AG10803 (cell line): ENCODE measurements at regions not wholly inside any gene's neighbourhood (a gene's known extent, or its start where the extent isn't known, plus 50 kb on each side); places are given as distances from the start of the nearest gene placed in this dataset.
A peak's percentile ranks its signal among the peaks of the same experiment; 100 is the strongest.

Source experiments
- DNase-seq: peaks from one replicate; pipeline ENCODE4 v3.0.0; 2010; ENCODE audit warnings: low read depth
- H3K4me3 ChIP-seq: 2 replicates; pipeline ENCODE4 v1.5.1; 2011; ENCODE audit warnings: mild to moderate bottlenecking, low read length, control low read depth
- TF ChIP-seq, protein P1 (sequence below): conservative IDR thresholded peaks from 2 replicates; pipeline ENCODE4 v1.5.1; 2011; ENCODE audit warnings: mild to moderate bottlenecking, low read length, control low read depth, inconsistent platforms

DNA sequence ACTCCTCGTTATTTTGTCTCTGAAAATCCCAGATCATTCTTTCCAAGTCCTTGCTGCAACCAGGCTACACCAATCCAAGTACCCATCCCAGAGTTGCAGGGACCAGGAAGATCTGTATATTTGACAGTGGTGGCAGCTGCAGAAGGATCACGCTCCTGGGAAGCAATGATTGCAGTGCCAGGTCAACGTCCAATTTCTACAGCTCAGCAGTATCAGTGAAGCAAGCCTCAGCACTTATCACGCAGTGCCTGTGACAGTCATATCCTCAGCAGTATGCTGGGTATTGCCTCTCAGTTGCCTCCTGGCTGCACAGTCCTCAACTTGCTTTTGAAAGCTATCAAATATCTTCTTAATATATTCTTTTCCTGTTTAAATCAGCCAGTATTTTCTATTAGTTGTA lies 66.7 kb downstream of the BARHL2 start:
- TF ChIP-seq, protein P1, sequence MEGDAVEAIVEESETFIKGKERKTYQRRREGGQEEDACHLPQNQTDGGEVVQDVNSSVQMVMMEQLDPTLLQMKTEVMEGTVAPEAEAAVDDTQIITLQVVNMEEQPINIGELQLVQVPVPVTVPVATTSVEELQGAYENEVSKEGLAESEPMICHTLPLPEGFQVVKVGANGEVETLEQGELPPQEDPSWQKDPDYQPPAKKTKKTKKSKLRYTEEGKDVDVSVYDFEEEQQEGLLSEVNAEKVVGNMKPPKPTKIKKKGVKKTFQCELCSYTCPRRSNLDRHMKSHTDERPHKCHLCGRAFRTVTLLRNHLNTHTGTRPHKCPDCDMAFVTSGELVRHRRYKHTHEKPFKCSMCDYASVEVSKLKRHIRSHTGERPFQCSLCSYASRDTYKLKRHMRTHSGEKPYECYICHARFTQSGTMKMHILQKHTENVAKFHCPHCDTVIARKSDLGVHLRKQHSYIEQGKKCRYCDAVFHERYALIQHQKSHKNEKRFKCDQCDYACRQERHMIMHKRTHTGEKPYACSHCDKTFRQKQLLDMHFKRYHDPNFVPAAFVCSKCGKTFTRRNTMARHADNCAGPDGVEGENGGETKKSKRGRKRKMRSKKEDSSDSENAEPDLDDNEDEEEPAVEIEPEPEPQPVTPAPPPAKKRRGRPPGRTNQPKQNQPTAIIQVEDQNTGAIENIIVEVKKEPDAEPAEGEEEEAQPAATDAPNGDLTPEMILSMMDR = no peak
- H3K4me3 ChIP-seq = no peak overlapping the region
- no peak for DNase-seq

DNA sequence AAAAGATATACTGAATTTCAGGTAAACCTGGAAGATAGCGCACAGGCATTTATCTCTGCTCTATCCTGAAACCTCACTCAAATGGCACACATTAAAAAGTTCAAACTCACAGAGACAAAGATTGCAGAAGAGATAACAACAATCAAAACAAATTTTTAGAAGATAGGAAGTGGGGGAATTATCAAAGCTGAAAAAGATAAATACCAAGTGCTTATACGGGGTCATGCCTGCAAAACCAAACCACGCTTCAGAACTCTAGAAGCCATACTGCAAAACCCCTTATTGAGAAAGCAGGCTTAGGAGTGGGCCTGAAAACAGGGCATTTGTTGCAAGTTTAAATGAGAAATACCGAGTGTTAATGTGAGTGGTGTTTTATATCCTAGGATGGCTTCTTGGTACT lies 76.8 kb downstream of the BARHL2 start:
- TF ChIP-seq, protein P1 = no peak
- no peak for DNase-seq
- H3K4me3 ChIP-seq = no peak overlapping the region

DNA sequence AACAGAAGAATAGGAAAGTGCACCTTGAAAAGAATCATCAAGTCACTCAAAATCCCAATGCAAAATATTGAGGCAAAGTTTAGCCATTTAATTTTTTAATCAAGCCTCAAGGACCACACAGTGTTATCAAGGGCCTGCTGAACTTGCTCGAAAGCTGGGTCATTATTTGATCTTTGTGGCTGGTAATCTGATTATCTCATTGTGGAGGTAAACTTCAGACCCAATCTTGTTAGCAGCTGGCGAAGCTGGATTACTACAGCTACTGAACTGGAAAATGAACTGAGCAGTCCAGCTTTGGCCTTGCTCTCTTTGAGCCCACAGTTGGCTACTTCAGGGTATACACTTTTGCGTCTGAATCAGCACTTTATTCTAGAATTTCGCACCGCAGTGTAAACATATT lies 94.4 kb downstream of the BARHL2 start:
- no peak for DNase-seq
- TF ChIP-seq, protein P1 = no peak
- no peak overlapping the region for H3K4me3 ChIP-seq

DNA sequence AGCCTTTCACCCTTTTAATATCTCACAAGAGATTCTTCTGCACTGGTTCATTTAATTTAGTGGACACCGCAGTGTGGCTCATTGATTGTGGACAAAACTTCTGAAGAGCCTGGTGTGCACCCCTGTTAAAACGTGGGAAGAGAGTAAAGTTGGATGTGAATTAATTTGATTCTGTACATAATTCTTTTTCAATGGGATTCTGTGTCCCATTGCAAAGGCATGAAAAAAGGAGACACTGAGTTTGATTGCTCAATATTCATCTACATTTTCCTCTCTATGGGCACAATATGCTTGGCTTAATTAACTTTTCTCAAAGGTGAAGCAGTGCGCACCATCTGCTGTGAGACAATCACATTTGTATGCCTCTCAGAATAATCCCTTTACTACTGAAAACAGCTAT lies 95.1 kb downstream of the BARHL2 start:
- no peak for DNase-seq
- H3K4me3 ChIP-seq = no peak overlapping the region
- TF ChIP-seq, protein P1 = no peak

DNA sequence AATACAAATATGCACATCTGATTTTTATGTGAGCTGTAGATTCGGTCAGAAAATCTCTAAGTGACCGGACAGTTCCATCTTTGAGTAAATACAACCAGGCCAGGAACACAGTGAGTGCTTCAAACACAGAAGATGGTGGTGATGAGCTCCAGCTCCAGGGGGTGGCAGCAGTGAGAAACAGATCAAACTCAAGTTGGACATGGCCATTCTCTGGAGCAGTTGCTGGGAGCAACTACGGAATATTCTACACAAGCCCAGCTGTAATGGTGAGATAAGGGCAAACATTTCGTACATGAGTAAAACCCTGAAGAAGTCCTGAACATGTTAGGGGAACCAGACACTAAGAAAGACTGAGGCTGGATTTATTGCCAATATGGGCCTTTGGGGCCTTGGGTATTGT lies 100.7 kb downstream of the BARHL2 start:
- DNase-seq = no peak
- TF ChIP-seq, protein P1 = 0 out of 2 replicates have a peak, but pooled peaks have one; percentile 7
- no peak overlapping the region for H3K4me3 ChIP-seq

DNA sequence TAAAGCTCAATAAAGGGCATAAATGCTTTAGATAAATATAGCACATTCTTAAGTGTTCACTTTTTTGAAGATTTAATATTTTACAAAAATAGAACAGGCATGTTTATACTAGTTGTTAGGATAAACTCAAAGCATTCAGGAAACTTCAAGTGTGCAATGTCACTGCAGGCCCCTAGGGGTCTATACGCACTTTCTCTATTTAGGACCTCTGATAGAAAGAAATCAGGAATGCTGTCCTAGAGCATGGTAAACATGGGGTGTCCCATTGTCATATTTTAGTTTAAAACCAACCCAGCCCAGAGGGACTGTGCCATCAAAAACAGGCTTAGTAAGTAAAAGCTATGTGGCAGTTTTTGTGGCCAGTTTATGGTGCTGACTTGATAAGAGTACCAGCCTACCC lies 102.2 kb downstream of the BARHL2 start:
- H3K4me3 ChIP-seq = no peak overlapping the region
- TF ChIP-seq, protein P1 = no peak; the same call in 1 of the 2 replicates
- no peak for DNase-seq

DNA sequence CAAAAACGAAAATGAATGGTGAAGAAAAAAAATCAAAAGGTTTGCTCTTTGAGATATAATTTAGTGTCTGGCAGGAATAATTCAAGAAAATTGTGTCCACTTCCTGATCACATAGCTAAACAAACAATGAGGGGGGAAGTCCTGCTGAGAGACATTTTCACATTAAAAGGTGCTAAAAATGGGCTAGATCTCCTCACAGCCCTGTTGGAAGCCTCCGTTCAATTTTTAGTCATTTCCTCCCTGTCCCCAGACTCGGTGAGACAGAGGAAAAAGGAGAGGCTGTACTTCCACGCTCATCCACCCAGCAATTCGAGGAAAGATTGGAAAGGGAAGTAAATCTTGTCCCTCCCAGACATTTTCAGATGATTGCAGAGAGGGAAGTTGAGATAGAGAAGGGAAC lies 103.7 kb downstream of the BARHL2 start:
- TF ChIP-seq, protein P1 = no peak
- no peak overlapping the region for H3K4me3 ChIP-seq
- DNase-seq = no peak
